Fibroblast of villous mesenchyme (primary cell): ENCODE measurements at regions not wholly inside any gene's neighbourhood (a gene's known extent, or its start where the extent isn't known, plus 50 kb on each side); places are given as distances from the start of the nearest gene placed in this dataset.

Source experiments
- DNase-seq: peaks from one replicate; pipeline ENCODE4 v3.0.0-alpha.2; 2010; ENCODE audit warnings: low read depth
- H3K4me3 ChIP-seq: 2 replicates; pipeline ENCODE4 v1.5.1; 2011; ENCODE audit warnings: low read depth, mild to moderate bottlenecking, low read length
- TF ChIP-seq, protein P1 (sequence below): IDR thresholded peaks from 2 replicates; pipeline ENCODE4 v1.5.1; 2012; ENCODE audit warnings: low read depth, mild to moderate bottlenecking, low read length; ENCODE audit not compliant: insufficient read depth

DNA sequence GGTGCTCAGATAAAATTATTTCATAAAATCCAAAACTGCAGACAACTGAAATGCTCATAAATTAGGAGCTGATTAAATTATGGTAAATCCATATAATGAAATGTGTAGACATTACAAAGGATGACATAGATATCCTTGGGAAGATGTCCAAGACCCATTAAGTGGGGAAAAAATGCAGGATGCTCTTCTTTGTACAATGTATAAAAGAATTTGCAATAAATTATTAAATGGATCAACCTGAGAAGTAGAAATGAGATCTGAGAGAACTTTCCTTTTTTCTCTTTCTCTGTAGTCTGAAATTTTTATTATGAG lies 336.4 kb upstream of the E2F7 start:
- H3K4me3 ChIP-seq: no peak overlapping the region
- TF ChIP-seq, protein P1, sequence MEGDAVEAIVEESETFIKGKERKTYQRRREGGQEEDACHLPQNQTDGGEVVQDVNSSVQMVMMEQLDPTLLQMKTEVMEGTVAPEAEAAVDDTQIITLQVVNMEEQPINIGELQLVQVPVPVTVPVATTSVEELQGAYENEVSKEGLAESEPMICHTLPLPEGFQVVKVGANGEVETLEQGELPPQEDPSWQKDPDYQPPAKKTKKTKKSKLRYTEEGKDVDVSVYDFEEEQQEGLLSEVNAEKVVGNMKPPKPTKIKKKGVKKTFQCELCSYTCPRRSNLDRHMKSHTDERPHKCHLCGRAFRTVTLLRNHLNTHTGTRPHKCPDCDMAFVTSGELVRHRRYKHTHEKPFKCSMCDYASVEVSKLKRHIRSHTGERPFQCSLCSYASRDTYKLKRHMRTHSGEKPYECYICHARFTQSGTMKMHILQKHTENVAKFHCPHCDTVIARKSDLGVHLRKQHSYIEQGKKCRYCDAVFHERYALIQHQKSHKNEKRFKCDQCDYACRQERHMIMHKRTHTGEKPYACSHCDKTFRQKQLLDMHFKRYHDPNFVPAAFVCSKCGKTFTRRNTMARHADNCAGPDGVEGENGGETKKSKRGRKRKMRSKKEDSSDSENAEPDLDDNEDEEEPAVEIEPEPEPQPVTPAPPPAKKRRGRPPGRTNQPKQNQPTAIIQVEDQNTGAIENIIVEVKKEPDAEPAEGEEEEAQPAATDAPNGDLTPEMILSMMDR: no peak
- no peak for DNase-seq

DNA sequence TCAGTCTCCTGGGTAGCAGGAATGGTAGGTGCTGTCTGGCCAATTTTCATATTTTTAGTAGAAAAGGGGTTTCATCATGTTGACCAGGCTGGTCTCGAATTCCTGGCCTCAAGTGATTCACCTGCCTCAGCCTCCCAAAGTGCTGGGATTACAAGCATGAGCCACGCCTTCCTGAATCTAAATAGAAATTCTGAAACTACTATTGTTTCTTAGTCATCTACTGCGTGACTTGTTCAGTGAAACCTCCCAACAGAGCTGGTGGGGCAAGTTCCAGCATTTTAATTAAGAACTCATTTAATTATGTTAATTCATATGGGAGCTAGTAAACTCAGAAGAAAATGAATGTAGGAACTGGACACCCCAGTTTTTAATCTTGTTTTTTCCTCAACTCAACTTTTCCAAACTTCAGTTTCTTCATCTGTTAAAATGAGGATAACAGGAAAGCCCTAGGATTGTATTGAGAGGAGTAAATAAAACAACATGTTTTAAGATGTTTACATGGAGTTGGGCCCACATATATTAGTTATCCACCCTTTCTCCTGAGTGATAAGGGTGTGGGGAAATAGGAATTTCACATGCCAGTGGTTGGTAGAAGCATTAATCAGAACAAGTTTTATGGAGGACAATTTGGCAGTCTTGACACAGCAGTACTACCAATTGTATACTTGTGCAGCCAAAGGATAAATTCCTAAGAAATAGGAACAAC lies 335.8 kb upstream of the E2F7 start:
- TF ChIP-seq, protein P1: no peak
- no peak overlapping the region for H3K4me3 ChIP-seq
- DNase-seq: no peak

DNA sequence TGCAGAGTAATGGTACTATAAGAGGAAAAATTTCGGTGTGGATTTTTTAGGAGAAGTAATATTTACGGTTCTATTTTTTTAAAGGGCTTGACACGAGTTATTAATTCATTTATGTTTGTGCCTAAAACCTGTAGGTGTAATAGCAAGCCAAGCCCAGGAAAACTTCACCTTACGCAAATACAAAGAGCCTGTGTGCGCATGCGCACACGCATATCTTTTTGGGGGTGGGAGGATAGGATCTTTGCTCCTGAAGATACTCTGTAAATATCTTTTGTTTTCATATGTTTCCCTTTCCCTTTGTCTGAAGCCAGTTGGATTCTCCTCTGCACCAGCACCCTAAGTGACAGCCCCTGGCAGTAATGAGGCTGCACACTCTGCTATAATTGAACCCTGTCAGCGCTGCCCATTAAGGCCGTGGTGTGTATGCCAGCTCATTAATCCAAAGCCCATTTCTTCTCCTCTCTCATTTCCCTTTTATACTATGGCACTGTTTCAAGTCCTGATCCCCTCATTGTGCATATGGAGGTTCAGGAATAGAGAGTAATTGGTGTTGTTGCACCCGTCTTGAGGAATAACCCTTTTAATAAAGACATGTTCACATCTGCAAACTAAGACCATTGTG lies 327.2 kb upstream of the E2F7 start:
- TF ChIP-seq, protein P1: no peak
- H3K4me3 ChIP-seq: no peak overlapping the region
- no peak for DNase-seq

DNA sequence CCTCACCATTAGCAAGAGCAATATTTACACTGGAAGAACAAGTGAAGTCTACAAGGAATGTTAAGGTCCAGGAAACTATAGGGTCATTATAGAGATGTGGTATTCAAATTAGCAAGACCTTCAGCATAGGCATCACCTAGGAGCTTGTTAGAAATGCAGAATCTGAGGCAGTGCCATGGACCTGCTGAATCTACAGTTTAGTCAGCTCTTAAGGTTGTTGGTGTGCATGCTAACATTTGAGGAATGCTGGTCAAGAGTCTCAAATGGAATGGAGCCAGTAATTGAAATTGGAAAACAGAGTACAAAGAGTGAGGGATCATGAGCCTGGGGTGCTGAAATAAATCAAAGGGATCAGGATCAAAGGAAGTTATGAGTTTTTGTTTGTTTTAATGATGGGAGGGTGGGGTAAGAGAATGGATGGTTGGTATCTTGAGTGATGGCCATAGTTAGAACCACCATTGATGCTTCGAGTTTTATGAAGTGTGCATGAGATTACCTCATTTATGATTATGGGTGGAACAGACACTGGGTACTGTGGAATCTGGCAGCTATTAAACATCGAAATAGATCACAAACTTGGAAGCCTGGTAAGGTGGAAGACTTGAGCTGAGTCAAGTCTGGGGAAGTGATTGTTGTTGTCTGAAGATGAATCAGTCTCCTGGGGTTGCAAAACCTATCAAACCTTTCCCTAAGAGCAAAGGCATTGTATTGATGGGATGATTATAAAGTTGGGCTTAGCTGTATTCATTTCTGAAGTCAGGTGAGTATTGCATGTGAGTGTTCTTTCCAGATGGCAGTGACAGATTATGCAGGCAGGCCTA lies 323.3 kb upstream of the E2F7 start:
- TF ChIP-seq, protein P1: no peak
- no peak overlapping the region for H3K4me3 ChIP-seq
- DNase-seq: no peak

DNA sequence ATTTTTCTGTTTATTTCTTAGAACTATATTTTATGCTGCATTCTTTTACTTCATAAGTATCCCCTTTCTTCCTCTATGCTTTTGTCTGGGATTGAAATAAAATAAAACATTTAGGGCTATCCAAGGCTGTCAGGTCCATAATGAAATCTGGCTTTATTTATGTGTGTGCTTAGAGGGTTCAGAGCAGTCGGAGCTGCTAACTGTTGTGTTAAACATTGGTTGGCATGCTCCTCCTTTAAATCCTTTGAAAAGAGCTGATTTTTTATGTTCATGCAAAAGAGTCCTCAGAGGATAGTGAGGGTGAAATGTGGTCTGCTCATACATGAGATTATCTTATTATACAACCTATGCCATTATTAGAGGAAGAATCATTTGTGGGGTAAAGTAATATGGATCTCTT lies 322.3 kb upstream of the E2F7 start:
- no peak overlapping the region for H3K4me3 ChIP-seq
- TF ChIP-seq, protein P1: no peak
- no peak for DNase-seq

DNA sequence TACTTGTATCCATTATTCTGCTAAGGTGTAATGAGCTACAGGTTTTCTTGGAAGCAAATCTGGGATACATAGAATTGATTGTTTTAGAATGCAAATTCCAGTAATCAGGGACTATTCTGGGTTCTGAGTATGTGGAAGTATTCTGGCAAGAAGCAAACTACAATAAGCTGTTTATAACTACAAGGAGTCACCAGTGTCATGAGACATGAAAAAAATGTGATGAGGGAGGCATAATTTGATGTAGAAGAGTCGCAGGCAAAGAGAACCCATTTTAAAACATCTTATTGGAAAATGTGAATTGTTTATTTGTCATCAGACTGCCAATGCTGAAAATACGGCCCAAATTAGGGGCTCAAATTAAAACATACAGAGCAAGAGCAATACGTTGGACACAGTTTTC lies 321.8 kb upstream of the E2F7 start:
- no peak overlapping the region for H3K4me3 ChIP-seq
- TF ChIP-seq, protein P1: no peak
- no peak for DNase-seq
